RWPE2 (cell line): ENCODE measurements at regions not wholly inside any gene's neighbourhood (a gene's known extent, or its start where the extent isn't known, plus 50 kb on each side); places are given as distances from the start of the nearest gene placed in this dataset.

Experiments
- ATAC-seq: fragments of 200-7000 bp; cut with Tn5 transposase; 3 replicates; pipeline ENCODE4 v1.9.1; 2021; ENCODE audit warnings: low read depth
- DNase-seq: peaks from one replicate; pipeline ENCODE4 v3.0.0-alpha.2; 2020; ENCODE audit warnings: low spot score
- H3K27ac ChIP-seq: fragments of 450-650 bp; 2 replicates; pipeline ENCODE4 v1.5.1; 2017; ENCODE audit warnings: mild to moderate bottlenecking; ENCODE audit not compliant: poor library complexity, severe bottlenecking
- H3K27me3 ChIP-seq: fragments of 250-450 bp; sonication (Bioruptor Pico); 2 replicates; pipeline ENCODE4 v1.5.1; 2021; ENCODE audit warnings: mild to moderate bottlenecking, moderate library complexity; ENCODE audit not compliant: insufficient read depth, poor library complexity, severe bottlenecking
- H3K36me3 ChIP-seq: fragments of 250-450 bp; sonication (Bioruptor Pico); 2 replicates; pipeline ENCODE4 v1.5.1; 2020; ENCODE audit warnings: low read depth, mild to moderate bottlenecking, moderate library complexity
- H3K4me1 ChIP-seq: fragments of 250-450 bp; sonication (Bioruptor Pico); 2 replicates; pipeline ENCODE4 v1.5.1; 2021; ENCODE audit warnings: mild to moderate bottlenecking, moderate library complexity; ENCODE audit not compliant: insufficient read depth, poor library complexity, severe bottlenecking
- H3K4me3 ChIP-seq: fragments of 250-450 bp; sonication (Bioruptor Pico); 2 replicates; pipeline ENCODE4 v1.5.1; 2021; ENCODE audit warnings: mild to moderate bottlenecking, moderate library complexity; ENCODE audit not compliant: severe bottlenecking
- H3K9me3 ChIP-seq: fragments of 250-450 bp; sonication (Bioruptor Pico); 2 replicates; pipeline ENCODE4 v1.5.1; 2021; ENCODE audit warnings: mild to moderate bottlenecking, moderate library complexity; ENCODE audit not compliant: severe bottlenecking
- CTCF ChIP-seq: fragments of 450-650 bp; IDR thresholded peaks from one replicate; pipeline ENCODE4 v1.5.1; 2017; ENCODE audit warnings: mild to moderate bottlenecking, moderate library complexity; ENCODE audit not compliant: poor library complexity, severe bottlenecking

- no peaks in the 10 kb centered on the region for H3K4me1 ChIP-seq
- H3K27me3 ChIP-seq: no peaks in the 10 kb centered on the region
- no peak for ATAC-seq
- H3K27ac ChIP-seq: no peak overlapping the region
- no peaks in the 10 kb centered on the region for H3K36me3 ChIP-seq
- no peak for TF ChIP-seq CTCF
- no peak overlapping the region for H3K4me3 ChIP-seq
- H3K9me3 ChIP-seq: no peaks in the 10 kb centered on the region
- no peak for DNase-seq
Measured at GRCh38 chr10:31081937-31082840, 50.5 kb upstream of the ZNF438 start.

GRCh38 chr10:31083765-31084184, 52.1 kb upstream of the ZNF438 start:
- TF ChIP-seq CTCF: peak; percentile 50
- ATAC-seq (peak; percentile 46; the same call in 2 of the 3 replicates), DNase-seq (no peak)
- Histone ChIP-seq H3K27me3 (no peaks in the 10 kb centered on the region), H3K4me3 (no peak overlapping the region), H3K36me3 (no peaks in the 10 kb centered on the region), H3K9me3 (no peaks in the 10 kb centered on the region), H3K4me1 (no peaks in the 10 kb centered on the region), H3K27ac (no peak overlapping the region)

GRCh38 chr10:31087011-31087410, 55.3 kb upstream of the ZNF438 start:
- no peaks in the 10 kb centered on the region for H3K36me3 ChIP-seq
- no peak for ATAC-seq

GRCh38 chr10:31087851-31088250, 56.2 kb upstream of the ZNF438 start:
- Histone ChIP-seq H3K27me3 (no peaks in the 10 kb centered on the region), H3K9me3 (no peaks in the 10 kb centered on the region), H3K27ac (no peak overlapping the region), H3K36me3 (no peaks in the 10 kb centered on the region), H3K4me3 (no peak overlapping the region), H3K4me1 (no peaks in the 10 kb centered on the region)
- TF ChIP-seq CTCF: no peak
- DNase-seq (no peak), ATAC-seq (no peak)

More at GRCh38 chr10:31087011-31087410, 55.3 kb upstream of the ZNF438 start:
- H3K4me3 ChIP-seq: no peak overlapping the region
- TF ChIP-seq CTCF: no peak
- no peaks in the 10 kb centered on the region for H3K4me1 ChIP-seq
- H3K27ac ChIP-seq: no peak overlapping the region
- no peaks in the 10 kb centered on the region for H3K27me3 ChIP-seq
- H3K9me3 ChIP-seq: no peaks in the 10 kb centered on the region
- no peak for DNase-seq
